Stimulated activated naive B cell treated with anti-CD40 and anti-IgM and Interleukin-4, amounts not matched to agents 10 μg/mL and 1 μg/mL and 100 μg/mL, for 72 hours (primary cell): ENCODE measurements at regions not wholly inside any gene's neighbourhood (a gene's known extent, or its start where the extent isn't known, plus 50 kb on each side); places are given as distances from the start of the nearest gene placed in this dataset.
"Not testable (repeated sequence)": the region's sequence is repeated elsewhere in the genome, so short reads cannot be mapped to it uniquely, and the experiment has no call there.

Experiments used
- ATAC-seq, 2 donors: fragments of 150-1000 bp; cut with Tn5 transposase; replicated peaks; 2 replicates each; pipeline ENCODE4 v1.10.0; 2021; ENCODE audit warnings: moderate library complexity in 1 of 2
- DNase-seq: peaks from one replicate; pipeline ENCODE4 v3.0.0; 2021
- H3K27ac Mint-ChIP-seq: one replicate; pipeline ENCODE4 v1.8.0; 2022; ENCODE audit warnings: mild to moderate bottlenecking, mixed read lengths
- H3K27me3 Mint-ChIP-seq, 2 donors: one replicate each; pipeline ENCODE4 v1.8.0; 2022; ENCODE audit warnings: mixed read lengths in 2 of 2
- H3K36me3 Mint-ChIP-seq, 2 donors: one replicate each; pipeline ENCODE4 v1.8.0; 2022; ENCODE audit warnings: mixed read lengths in 2 of 2, mild to moderate bottlenecking in 1 of 2
- H3K4me1 Mint-ChIP-seq, 2 donors: one replicate each; pipeline ENCODE4 v1.8.0; 2022; ENCODE audit warnings: mixed read lengths in 2 of 2, mild to moderate bottlenecking in 1 of 2
- H3K4me3 Mint-ChIP-seq, 2 donors: one replicate each; pipeline ENCODE4 v1.8.0; 2022; ENCODE audit warnings: mild to moderate bottlenecking in 2 of 2, mixed read lengths in 2 of 2, moderate library complexity in 1 of 2
- H3K9me3 Mint-ChIP-seq, 2 donors: one replicate each; pipeline ENCODE4 v1.8.0; 2022; ENCODE audit warnings: mixed read lengths in 2 of 2, mild to moderate bottlenecking in 1 of 2

DNA sequence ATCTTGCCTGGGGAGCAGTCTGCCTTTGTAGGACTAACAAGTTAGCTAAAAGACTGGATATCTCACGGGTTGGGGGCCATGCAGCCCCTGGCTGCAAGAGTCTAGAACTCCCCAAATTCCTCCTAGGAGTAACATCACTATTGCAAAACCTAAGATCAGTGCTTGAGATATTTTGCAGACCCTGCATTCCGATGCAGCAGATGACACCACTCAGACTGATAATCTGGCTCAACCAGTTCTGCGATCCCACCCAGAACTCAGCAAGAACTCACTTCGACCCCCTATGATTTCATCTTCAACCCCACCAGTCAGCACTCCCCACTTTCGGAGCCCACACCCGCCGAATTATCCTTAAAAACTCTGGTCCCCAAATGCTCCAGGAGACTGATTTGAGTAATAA, 834.0 kb downstream of the C4orf33 start:
- Mint-ChIP-seq H3K9me3 (no peaks in the 10 kb centered on the region), H3K4me3 (no peak overlapping the region), H3K27me3 (no peaks in the 10 kb centered on the region), H3K4me1 (no peaks in the 10 kb centered on the region), H3K27ac (no peak overlapping the region), H3K36me3 (no peaks in the 10 kb centered on the region)
- ATAC-seq: no peak
- DNase-seq: no peak

DNA sequence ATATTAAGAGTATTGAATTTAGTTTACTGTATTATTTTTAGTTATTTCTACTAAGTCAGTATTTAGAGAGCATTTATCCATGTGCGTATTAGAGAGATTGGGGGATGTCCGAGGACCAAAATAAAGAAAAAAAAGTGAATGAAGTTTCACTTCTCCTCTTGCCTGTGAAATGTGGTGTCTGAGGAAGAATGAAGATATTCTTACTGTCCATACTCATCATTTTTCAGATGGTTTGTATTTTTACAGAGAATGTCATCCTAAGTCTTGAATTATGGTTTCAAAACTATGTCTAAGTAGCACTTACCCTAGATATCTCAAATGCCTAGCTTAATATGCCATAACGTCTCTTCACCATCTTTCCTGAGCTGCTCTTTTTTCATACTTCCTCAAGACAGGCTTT, 854.3 kb downstream of the C4orf33 start:
- no peak for ATAC-seq
- Mint-ChIP-seq H3K27ac (no peak overlapping the region), H3K4me1 (no peaks in the 10 kb centered on the region), H3K36me3 (no peaks in the 10 kb centered on the region), H3K9me3 (no peaks in the 10 kb centered on the region), H3K27me3 (no peaks in the 10 kb centered on the region), H3K4me3 (no peak overlapping the region)
- DNase-seq: no peak

DNA sequence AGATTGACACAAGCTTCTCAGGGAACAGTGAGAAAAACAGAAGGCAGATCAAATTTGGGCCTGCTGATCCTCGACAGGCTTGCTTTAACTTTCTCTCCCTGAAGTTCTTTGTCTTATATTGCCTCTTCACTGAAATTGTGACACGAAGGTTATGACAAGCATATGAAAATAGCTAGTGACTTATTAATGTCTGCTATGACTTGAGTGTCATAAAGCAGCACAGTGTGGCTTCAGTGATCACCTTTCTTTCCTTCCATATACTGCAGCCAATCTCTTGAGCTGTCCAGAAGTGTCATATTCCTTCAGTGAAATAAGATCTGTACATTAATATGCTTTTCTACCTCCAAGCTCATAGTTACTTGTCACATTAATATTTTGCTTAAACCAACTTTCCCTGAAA, 870.2 kb downstream of the C4orf33 start:
- H3K4me1 Mint-ChIP-seq: no peaks in the 10 kb centered on the region
- no peaks in the 10 kb centered on the region for H3K27me3 Mint-ChIP-seq
- DNase-seq: no peak
- H3K36me3 Mint-ChIP-seq: no peaks in the 10 kb centered on the region
- no peak overlapping the region for H3K4me3 Mint-ChIP-seq
- ATAC-seq: no peak
- H3K9me3 Mint-ChIP-seq: peaks cover 0 to 3% of the 10 kb centered on the region in 2 donors
- no peak overlapping the region for H3K27ac Mint-ChIP-seq

DNA sequence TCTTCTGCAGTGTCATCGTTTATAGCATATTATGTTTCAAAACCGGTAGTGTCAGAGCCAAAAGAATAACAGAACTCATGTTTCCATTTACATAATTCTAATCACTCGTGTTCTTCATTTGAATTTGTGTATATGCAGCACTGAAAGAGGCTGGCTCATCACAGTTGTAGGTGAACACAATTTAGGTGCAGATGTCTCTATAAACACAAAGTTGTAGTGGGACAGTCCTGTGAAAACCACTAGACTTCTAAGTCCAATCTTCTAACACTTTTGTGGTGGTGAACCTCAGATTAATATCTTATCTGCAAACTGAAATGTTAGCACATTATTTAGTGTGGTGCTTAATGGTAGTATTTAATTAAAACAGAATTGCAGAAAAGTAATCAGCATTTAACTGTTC, 872.4 kb downstream of the C4orf33 start:
- no peaks in the 10 kb centered on the region for H3K4me1 Mint-ChIP-seq
- H3K36me3 Mint-ChIP-seq: no peaks in the 10 kb centered on the region
- ATAC-seq (no peak), DNase-seq (no peak)
- peaks cover 0 to 2% of the 10 kb centered on the region in 2 donors for H3K9me3 Mint-ChIP-seq
- no peaks in the 10 kb centered on the region for H3K27me3 Mint-ChIP-seq
- H3K4me3 Mint-ChIP-seq: no peak overlapping the region
- no peak overlapping the region for H3K27ac Mint-ChIP-seq

DNA sequence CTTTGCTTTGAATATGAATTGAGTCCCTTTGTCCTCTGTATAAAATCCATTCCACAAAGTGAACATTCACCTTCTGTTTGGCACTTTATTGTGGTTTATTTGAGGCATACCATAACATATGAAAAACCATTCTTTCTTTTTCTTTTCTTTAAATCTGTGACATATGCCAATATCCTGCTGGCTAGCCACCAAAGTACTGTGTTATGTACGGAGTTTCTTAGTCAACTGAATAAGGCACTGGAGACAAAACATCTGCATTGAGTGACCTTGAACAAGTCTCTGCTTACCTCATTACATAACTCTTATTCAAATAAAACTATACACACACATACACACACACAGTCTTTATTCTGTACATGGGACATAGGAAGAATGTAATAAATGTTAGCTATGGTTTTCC, 872.8 kb downstream of the C4orf33 start:
- H3K4me3 Mint-ChIP-seq: no peak overlapping the region
- DNase-seq: no peak
- no peak overlapping the region for H3K27ac Mint-ChIP-seq
- no peaks in the 10 kb centered on the region for H3K27me3 Mint-ChIP-seq
- H3K9me3 Mint-ChIP-seq: peaks cover 0 to 2% of the 10 kb centered on the region in 2 donors
- no peaks in the 10 kb centered on the region for H3K36me3 Mint-ChIP-seq
- H3K4me1 Mint-ChIP-seq: no peaks in the 10 kb centered on the region
- no peak for ATAC-seq

DNA sequence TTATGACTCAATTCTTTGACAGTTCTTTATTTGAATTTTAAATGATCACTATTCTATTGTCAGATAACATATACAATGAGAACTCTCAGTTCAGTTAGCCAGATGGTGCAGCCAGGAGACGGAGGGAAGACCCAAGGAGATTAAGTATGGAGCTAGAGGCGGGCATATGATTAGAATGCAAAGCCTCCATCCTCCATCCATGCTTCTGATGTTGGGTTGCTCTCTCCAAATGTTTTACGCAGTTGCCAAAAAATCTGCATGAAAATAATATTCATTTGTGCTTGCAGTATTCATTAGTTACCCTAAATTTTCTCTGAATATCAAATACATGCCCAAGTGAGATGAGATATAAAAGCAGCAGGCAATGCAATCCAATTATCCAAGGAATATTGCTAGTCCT, 874.8 kb downstream of the C4orf33 start:
- H3K4me1 Mint-ChIP-seq: no peaks in the 10 kb centered on the region
- no peaks in the 10 kb centered on the region for H3K36me3 Mint-ChIP-seq
- ATAC-seq (no peak), DNase-seq (no peak)
- H3K4me3 Mint-ChIP-seq: no peak overlapping the region
- H3K27ac Mint-ChIP-seq: no peak overlapping the region
- H3K9me3 Mint-ChIP-seq: peaks cover 0 to 2% of the 10 kb centered on the region in 2 donors
- no peaks in the 10 kb centered on the region for H3K27me3 Mint-ChIP-seq

DNA sequence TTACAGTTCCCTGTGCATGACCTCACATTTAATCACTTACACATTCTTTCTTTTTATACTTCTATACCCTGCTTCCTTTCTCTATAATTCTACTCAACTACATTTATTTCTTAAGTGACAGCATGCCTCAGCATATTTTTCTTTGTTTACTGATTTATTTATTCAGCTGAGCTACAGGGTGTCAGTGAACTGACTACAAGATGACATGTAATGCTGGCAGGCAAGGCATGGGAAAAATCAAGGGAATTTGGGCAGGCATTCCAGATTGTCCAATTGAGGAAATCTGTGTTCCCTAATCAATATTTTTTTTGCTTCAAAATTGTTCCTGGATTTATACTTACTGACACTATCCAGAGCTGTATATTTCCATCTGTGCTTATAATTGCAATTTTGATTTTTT, 875.5 kb downstream of the C4orf33 start:
- H3K27me3 Mint-ChIP-seq: no peaks in the 10 kb centered on the region
- no peaks in the 10 kb centered on the region for H3K4me1 Mint-ChIP-seq
- no peak for DNase-seq
- no peak overlapping the region for H3K4me3 Mint-ChIP-seq
- no peaks in the 10 kb centered on the region for H3K36me3 Mint-ChIP-seq
- H3K9me3 Mint-ChIP-seq: peaks cover 0 to 2% of the 10 kb centered on the region in 2 donors
- H3K27ac Mint-ChIP-seq: no peak overlapping the region
- ATAC-seq: no peak

DNA sequence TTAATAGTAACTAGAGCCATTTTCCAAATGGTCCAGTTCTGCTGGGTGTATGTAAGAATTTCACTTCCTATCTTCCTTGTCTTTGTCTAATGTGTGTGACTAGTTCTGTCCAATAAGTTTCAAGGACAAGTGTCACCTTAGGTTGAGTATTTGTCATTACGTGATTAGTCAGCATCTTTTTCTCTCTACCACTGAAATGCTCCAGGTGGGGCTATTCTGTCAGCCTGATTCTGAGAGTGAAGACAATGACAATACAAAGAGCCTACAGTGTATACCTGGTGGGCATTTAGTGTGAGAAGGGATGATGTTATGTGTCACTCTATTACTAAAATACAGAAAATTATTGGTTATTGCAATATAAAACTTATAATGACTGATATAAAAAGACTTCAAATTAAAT, 876.3 kb downstream of the C4orf33 start:
- Mint-ChIP-seq H3K36me3 (no peaks in the 10 kb centered on the region), H3K9me3 (peaks cover 0 to 2% of the 10 kb centered on the region in 2 donors), H3K27me3 (no peaks in the 10 kb centered on the region), H3K4me1 (no peaks in the 10 kb centered on the region), H3K27ac (no peak overlapping the region), H3K4me3 (no peak overlapping the region)
- ATAC-seq (no peak), DNase-seq (no peak)

DNA sequence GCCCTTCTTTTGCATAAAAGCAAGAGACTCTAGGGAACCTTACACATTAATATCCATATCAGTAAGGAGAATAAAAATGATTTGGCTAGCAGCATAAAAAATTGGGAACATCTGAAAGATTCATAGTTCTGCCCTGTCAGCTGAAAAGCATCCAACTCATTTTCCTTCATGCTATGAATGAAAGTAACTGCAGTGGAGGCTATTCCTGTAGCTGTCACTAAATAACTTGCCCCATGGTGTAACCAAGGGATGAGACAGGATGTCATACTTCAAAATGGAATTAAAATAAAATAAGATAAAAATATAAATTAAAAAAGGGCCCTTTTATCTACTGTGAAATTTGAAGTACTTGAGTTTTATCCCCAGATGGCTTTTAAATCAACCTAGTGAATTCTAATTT, 878.8 kb downstream of the C4orf33 start:
- H3K9me3 Mint-ChIP-seq: no peaks in the 10 kb centered on the region
- no peak for DNase-seq

DNA sequence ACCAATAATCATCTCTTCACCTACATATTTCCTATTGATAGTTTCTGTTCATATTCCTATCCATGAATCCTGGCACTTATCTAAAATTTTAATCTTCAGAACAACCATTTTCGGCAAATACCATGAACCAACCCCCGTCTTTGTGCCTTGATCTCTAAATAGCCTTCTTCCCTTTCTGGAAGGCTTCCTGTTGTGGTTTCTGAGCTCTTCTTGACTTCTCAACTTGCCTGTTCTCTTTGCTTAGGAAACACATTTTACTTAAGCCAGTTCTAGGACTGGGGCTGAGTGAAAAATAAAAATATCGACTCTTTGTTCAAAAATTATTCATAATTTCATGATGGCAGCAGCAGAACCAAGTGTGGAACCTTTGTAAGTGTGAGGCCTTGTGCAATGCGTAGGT, 882.4 kb downstream of the C4orf33 start:
- H3K27ac Mint-ChIP-seq: no peak overlapping the region
- no peaks in the 10 kb centered on the region for H3K4me1 Mint-ChIP-seq
- no peaks in the 10 kb centered on the region for H3K27me3 Mint-ChIP-seq
- no peaks in the 10 kb centered on the region for H3K36me3 Mint-ChIP-seq
- no peak overlapping the region for H3K4me3 Mint-ChIP-seq
- ATAC-seq (no peak), DNase-seq (no peak)
- no peaks in the 10 kb centered on the region for H3K9me3 Mint-ChIP-seq

More for the DNA sequence above, 878.8 kb downstream of the C4orf33 start:
- Mint-ChIP-seq H3K4me3 (no peak overlapping the region), H3K27ac (no peak overlapping the region), H3K4me1 (no peaks in the 10 kb centered on the region), H3K36me3 (no peaks in the 10 kb centered on the region), H3K27me3 (no peaks in the 10 kb centered on the region)
- no peak for ATAC-seq

DNA sequence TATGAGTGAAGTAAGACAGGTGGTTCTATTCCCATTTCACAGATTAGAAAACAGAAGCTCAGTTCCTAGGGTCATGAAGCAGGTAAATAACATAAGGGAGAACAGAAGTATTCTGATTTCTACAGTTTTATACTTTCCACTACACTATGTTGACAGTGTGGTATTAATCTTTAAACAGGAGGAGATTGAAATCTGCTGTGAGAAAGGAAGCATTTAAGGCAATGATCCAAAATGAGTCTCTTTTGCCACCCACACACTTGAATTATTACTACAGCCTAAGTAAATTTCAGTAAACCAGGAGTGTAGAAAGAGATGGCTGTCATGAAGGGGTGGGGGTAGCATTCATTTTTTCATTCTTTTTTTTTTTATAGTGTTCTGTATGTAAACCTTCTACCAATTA, 893.0 kb downstream of the C4orf33 start:
- DNase-seq: no peak
- Mint-ChIP-seq H3K9me3 (peaks cover 0 to 4% of the 10 kb centered on the region in 2 donors), H3K4me3 (no peak overlapping the region), H3K4me1 (no peaks in the 10 kb centered on the region), H3K36me3 (no peaks in the 10 kb centered on the region), H3K27me3 (no peaks in the 10 kb centered on the region), H3K27ac (no peak overlapping the region)
- no peak for ATAC-seq

DNA sequence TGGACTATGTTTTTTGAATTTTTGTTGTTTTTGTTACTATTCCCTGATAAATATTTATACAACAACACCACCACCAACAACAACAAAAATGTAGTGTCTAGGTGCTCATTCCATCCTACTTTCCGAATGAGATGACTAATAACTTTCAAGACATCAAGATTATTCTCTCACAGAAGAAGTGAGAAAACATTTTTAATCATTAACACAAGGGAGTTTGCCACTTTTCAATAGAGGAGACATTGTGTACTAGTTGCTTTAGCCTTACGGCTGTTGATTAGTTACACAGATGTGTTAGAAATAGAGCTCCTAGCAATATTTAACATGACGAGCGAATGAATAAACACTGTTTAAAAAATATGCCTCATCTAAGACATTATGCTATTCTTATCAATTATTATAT, 898.8 kb downstream of the C4orf33 start:
- no peak for ATAC-seq
- H3K27ac Mint-ChIP-seq: no peak overlapping the region

DNA sequence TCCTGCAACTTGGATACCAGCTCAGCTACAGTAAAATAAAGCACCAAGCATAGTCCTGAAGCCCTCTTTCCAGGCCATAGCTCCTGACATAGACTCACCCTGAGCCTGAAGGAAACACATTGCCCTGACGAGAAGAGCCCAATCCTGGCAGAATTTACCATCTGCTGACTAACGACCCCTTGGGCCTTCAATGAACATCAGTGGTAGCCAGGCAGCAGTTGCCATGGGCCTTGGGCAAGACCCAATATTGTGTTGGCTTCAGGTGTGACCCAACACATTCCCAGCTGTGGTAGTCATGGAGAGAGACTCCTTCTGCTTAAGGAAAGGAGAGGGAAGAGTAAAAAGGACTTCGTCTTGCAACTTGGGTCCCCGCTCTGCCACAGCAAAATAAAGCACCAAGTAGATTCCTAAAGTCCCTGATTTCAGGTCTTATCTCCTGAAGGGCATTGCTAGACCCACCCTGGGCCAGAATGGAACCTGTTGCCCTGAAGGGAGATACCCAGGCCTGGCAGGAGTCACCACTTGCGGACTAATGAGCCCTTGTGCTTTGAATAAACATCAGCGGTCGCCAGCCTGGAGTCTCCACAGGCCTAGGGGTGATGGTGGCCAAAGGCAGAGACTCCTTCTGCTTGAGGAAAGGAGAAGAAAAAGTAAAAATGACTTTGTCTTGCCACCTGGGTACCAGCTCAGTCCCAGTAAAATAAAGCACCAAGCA, 902.6 kb downstream of the C4orf33 start:
- Mint-ChIP-seq H3K27me3 (no peaks in the 10 kb centered on the region), H3K36me3 (no peaks in the 10 kb centered on the region), H3K4me1 (no peaks in the 10 kb centered on the region), H3K4me3 (no peak overlapping the region), H3K27ac (no peak overlapping the region), H3K9me3 (peaks cover 0 to 4% of the 10 kb centered on the region in 2 donors)
- no peak for DNase-seq
- ATAC-seq: no peak

More for the DNA sequence above, 898.8 kb downstream of the C4orf33 start:
- Mint-ChIP-seq H3K4me1 (no peaks in the 10 kb centered on the region), H3K36me3 (no peaks in the 10 kb centered on the region), H3K27me3 (no peaks in the 10 kb centered on the region), H3K4me3 (no peak overlapping the region), H3K9me3 (no peaks in the 10 kb centered on the region)
- no peak for DNase-seq

DNA sequence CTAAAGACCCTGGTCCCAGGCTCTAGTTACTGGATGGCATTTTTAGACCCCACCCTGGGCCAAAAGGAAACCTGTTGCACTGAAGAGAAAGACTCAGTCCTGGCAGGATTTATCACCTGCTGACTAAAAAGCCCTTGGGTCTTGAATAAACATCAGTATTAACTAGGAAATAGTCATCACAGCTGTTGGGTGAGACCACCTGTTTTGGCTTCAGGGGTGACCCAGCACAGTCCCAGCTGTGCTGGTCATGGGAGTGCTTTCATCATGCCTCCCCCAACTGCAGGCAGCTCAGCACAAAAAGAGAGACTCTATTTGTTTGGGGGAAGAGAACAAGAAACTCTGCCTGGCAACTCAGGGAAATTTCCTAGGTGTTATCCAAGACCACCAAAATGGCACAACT, 903.2 kb downstream of the C4orf33 start:
- DNase-seq: no peak
- no peak overlapping the region for H3K27ac Mint-ChIP-seq
- H3K27me3 Mint-ChIP-seq: no peaks in the 10 kb centered on the region
- H3K4me3 Mint-ChIP-seq: no peak overlapping the region
- no peaks in the 10 kb centered on the region for H3K36me3 Mint-ChIP-seq
- no peak for ATAC-seq
- no peaks in the 10 kb centered on the region for H3K4me1 Mint-ChIP-seq
- peaks cover 0 to 4% of the 10 kb centered on the region in 2 donors for H3K9me3 Mint-ChIP-seq

DNA sequence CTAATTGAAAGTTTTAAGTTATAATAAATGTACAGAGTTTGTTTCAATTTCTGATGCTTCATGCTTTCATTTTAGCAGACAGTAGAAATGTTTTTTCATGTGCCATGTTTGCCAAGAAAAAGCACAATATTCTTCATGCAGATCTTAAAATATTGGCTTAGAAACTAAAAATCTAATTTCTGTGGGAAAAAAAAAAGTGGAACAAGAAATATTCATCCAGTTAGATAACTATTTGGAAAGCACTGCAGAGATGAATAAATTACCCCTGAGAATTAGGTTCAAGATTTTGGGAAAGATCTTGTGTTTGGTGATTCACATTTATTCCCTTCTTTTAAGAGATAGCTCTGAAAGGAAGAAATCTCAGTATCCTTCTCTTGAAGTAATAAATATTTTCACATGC, 912.5 kb downstream of the C4orf33 start:
- H3K27ac Mint-ChIP-seq: no peak overlapping the region
- ATAC-seq (no peak), DNase-seq (no peak)
- no peaks in the 10 kb centered on the region for H3K36me3 Mint-ChIP-seq
- H3K9me3 Mint-ChIP-seq: no peaks in the 10 kb centered on the region
- H3K27me3 Mint-ChIP-seq: no peaks in the 10 kb centered on the region
- no peaks in the 10 kb centered on the region for H3K4me1 Mint-ChIP-seq
- H3K4me3 Mint-ChIP-seq: no peak overlapping the region

DNA sequence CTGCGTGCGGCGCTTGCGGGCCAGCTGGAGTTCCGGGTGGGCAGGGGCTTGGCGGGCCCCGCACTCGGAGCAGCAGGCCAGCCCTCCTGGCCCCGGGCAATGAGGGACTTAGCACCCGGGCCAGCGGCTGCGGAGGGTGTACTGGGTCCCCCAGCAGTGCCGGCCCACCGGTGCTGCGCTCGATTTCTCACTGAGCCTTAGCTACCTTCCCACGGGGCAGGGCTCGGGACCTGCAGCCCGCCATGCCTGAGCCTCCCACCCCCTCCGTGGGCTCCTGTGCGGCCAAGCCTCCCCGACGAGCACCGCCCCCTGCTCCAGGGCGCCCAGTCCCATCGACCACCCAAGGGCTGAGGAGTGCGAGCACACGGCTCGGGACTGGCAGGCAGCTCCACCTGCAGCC, 916.9 kb downstream of the C4orf33 start:
- not testable (repeated sequence) for H3K36me3 Mint-ChIP-seq

More for the DNA sequence above, 916.9 kb downstream of the C4orf33 start:
- H3K4me3 Mint-ChIP-seq, H3K27me3 Mint-ChIP-seq, H3K4me1 Mint-ChIP-seq, H3K27ac Mint-ChIP-seq, H3K9me3 Mint-ChIP-seq, DNase-seq, ATAC-seq: not testable (repeated sequence)
